H9 (cell line): ENCODE measurements at regions not wholly inside any gene's neighbourhood (a gene's known extent, or its start where the extent isn't known, plus 50 kb on each side); places are given as distances from the start of the nearest gene placed in this dataset.

ENCODE experiments used
- DNase-seq: peaks from one replicate; pipeline ENCODE4 v3.0.0-alpha.2; 2017
- H2AFZ ChIP-seq: one replicate; pipeline ENCODE4 v1.6.1; 2013; ENCODE audit warnings: mild to moderate bottlenecking, low read length, control low read depth, moderate library complexity
- H2AK5ac ChIP-seq: 2 replicates; pipeline ENCODE4 v1.6.1; 2013; ENCODE audit warnings: low read length, control low read depth, mixed read lengths; ENCODE audit not compliant: insufficient read length
- H2BK120ac ChIP-seq: one replicate; pipeline ENCODE4 v1.6.1; 2013; ENCODE audit warnings: low read depth, mild to moderate bottlenecking, low read length, control low read depth, inconsistent platforms; ENCODE audit not compliant: poor library complexity, severe bottlenecking
- H2BK12ac ChIP-seq: 2 replicates; pipeline ENCODE4 v1.6.1; 2013; ENCODE audit warnings: low read length, control low read depth, mixed read lengths, low read depth; ENCODE audit not compliant: insufficient read length
- H2BK15ac ChIP-seq: 2 replicates; pipeline ENCODE4 v1.6.1; 2013; ENCODE audit warnings: low read depth, low read length, control low read depth
- H2BK20ac ChIP-seq: one replicate; pipeline ENCODE4 v1.6.1; 2013; ENCODE audit warnings: low read depth, mild to moderate bottlenecking, low read length, control low read depth, inconsistent platforms; ENCODE audit not compliant: poor library complexity, severe bottlenecking
- H2BK5ac ChIP-seq: 2 replicates; pipeline ENCODE4 v1.6.1; 2013; ENCODE audit warnings: low read length, control low read depth, mixed read lengths; ENCODE audit not compliant: insufficient read length
- H3K14ac ChIP-seq: 2 replicates; pipeline ENCODE4 v1.6.1; 2013; ENCODE audit warnings: low read length, control low read depth; ENCODE audit not compliant: insufficient read depth
- H3K18ac ChIP-seq: 2 replicates; pipeline ENCODE4 v1.6.1; 2013; ENCODE audit warnings: low read depth, mild to moderate bottlenecking, mixed read lengths, low read length, control low read depth; ENCODE audit not compliant: insufficient read length
- H3K23ac ChIP-seq: 2 replicates; pipeline ENCODE4 v1.6.1; 2013; ENCODE audit warnings: low read length, control low read depth, mixed read lengths, low read depth; ENCODE audit not compliant: insufficient read length
- H3K23me2 ChIP-seq: 2 replicates; pipeline ENCODE4 v1.6.1; 2013; ENCODE audit warnings: low read depth, mild to moderate bottlenecking, mixed read lengths, low read length, control low read depth; ENCODE audit not compliant: insufficient read length, poor library complexity, severe bottlenecking
- H3K27ac ChIP-seq: 2 replicates; pipeline ENCODE4 v1.5.1; 2013; ENCODE audit warnings: low read length, control low read depth, mixed read lengths, low read depth; ENCODE audit not compliant: insufficient read length
- H3K27me3 ChIP-seq: 2 replicates; pipeline ENCODE4 v1.6.1; 2013; ENCODE audit warnings: low read length, control low read depth, inconsistent platforms; ENCODE audit not compliant: insufficient read depth
- H3K4ac ChIP-seq: 2 replicates; pipeline ENCODE4 v1.6.1; 2013; ENCODE audit warnings: low read depth, mild to moderate bottlenecking, control low read depth, inconsistent platforms, low read length, moderate library complexity
- H3K4me1 ChIP-seq: 2 replicates; pipeline ENCODE4 v1.6.1; 2013; ENCODE audit warnings: low read length, control low read depth, inconsistent platforms; ENCODE audit not compliant: insufficient read depth
- H3K4me2 ChIP-seq: 2 replicates; pipeline ENCODE4 v1.6.1; 2013; ENCODE audit warnings: low read length, control low read depth, mixed read lengths; ENCODE audit not compliant: insufficient read length, insufficient read depth
- H3K56ac ChIP-seq: 2 replicates; pipeline ENCODE4 v1.6.1; 2013; ENCODE audit warnings: low read depth, mild to moderate bottlenecking, mixed read lengths, low read length, control low read depth; ENCODE audit not compliant: insufficient read length
- H3K79me1 ChIP-seq: 2 replicates; pipeline ENCODE4 v1.6.1; 2013; ENCODE audit warnings: low read depth, mild to moderate bottlenecking, moderate library complexity, low read length, control low read depth, inconsistent platforms; ENCODE audit not compliant: insufficient read depth, poor library complexity, severe bottlenecking
- H3K79me2 ChIP-seq: 2 replicates; pipeline ENCODE4 v1.6.1; 2013; ENCODE audit warnings: low read length, control low read depth, inconsistent platforms; ENCODE audit not compliant: insufficient read depth
- H3K9ac ChIP-seq: 2 replicates; pipeline ENCODE4 v1.6.1; 2013; ENCODE audit warnings: low read length, control low read depth, mixed read lengths; ENCODE audit not compliant: insufficient read length; ENCODE audit errors: extremely low read depth
- H3K9me3 ChIP-seq: one replicate; pipeline ENCODE4 v1.6.1; 2013; ENCODE audit warnings: low read depth, low read length, inconsistent platforms; ENCODE audit not compliant: control insufficient read depth
- H3T11ph ChIP-seq: one replicate; pipeline ENCODE4 v1.6.1; 2013; ENCODE audit warnings: mild to moderate bottlenecking, low read length, control low read depth, inconsistent platforms
- H4K20me1 ChIP-seq: one replicate; pipeline ENCODE4 v1.6.1; 2013; ENCODE audit not compliant: control insufficient read depth, insufficient read length, insufficient read depth
- H4K5ac ChIP-seq: 2 replicates; pipeline ENCODE4 v1.6.1; 2013; ENCODE audit warnings: low read depth, mild to moderate bottlenecking, mixed read lengths, low read length, control low read depth; ENCODE audit not compliant: insufficient read length
- H4K8ac ChIP-seq: replicated peaks from 2 replicates; pipeline ENCODE4 v1.6.1; 2013; ENCODE audit warnings: low read length, control low read depth, mixed read lengths, low read depth; ENCODE audit not compliant: insufficient read length
- H4K91ac ChIP-seq: 2 replicates; pipeline ENCODE4 v1.6.1; 2013; ENCODE audit warnings: low read depth, mild to moderate bottlenecking, moderate library complexity, mixed read lengths, low read length, control low read depth; ENCODE audit not compliant: insufficient read length
- H3K27ac Mint-ChIP-seq, 3 experiments: 2 replicates in 2 of 3; 3 replicates in 1 of 3; pipeline ENCODE4 v1.8.0; 2020 to 2021; ENCODE audit warnings: mixed read lengths in 3 of 3, mild to moderate bottlenecking in 1 of 3, moderate library complexity in 1 of 3
- H3K27me3 Mint-ChIP-seq: 2 replicates; pipeline ENCODE4 v1.8.0; 2021; ENCODE audit warnings: low read depth, mild to moderate bottlenecking, moderate library complexity, mixed read lengths
- H3K36me3 Mint-ChIP-seq, 3 experiments: 2 replicates in 2 of 3; 3 replicates in 1 of 3; pipeline ENCODE4 v1.8.0; 2020 to 2021; ENCODE audit warnings: low read depth in 3 of 3, mixed read lengths in 3 of 3; ENCODE audit not compliant: insufficient read depth in 1 of 3
- H3K4me1 Mint-ChIP-seq, 2 experiments: 2 replicates each; pipeline ENCODE4 v1.8.0; 2020; ENCODE audit warnings: mixed read lengths in 2 of 2
- H3K4me3 Mint-ChIP-seq, 2 experiments: 2 replicates in 1 of 2; 3 replicates in 1 of 2; pipeline ENCODE4 v1.8.0; 2020 to 2021; ENCODE audit warnings: mild to moderate bottlenecking in 2 of 2, mixed read lengths in 2 of 2, moderate library complexity in 1 of 2
- H3K9me3 Mint-ChIP-seq, 2 experiments: 2 replicates in 1 of 2; 3 replicates in 1 of 2; pipeline ENCODE4 v1.8.0; 2020; ENCODE audit warnings: mild to moderate bottlenecking in 2 of 2, mixed read lengths in 2 of 2, moderate library complexity in 1 of 2
- WGBS: extraction: QIAGEN DNeasy Blood & Tissue Kit; methylation state at CpG from one replicate; pipeline ENCODE4 v1.1.7; 2013; ENCODE audit warnings: missing lambda C conversion rate, low lambda C conversion rate, mixed read lengths; ENCODE audit not compliant: insufficient read length; ENCODE audit errors: extremely low coverage; 5-methylcytosine and 5-hydroxymethylcytosine counted together
- TF ChIP-seq, protein P1 (sequence below): fragments of 200-600 bp; sonication (generic); conservative IDR thresholded peaks from 3 replicates; pipeline ENCODE4 v1.8.0; 2021; ENCODE audit warnings: antibody characterized with exemption, mild to moderate bottlenecking

DNA sequence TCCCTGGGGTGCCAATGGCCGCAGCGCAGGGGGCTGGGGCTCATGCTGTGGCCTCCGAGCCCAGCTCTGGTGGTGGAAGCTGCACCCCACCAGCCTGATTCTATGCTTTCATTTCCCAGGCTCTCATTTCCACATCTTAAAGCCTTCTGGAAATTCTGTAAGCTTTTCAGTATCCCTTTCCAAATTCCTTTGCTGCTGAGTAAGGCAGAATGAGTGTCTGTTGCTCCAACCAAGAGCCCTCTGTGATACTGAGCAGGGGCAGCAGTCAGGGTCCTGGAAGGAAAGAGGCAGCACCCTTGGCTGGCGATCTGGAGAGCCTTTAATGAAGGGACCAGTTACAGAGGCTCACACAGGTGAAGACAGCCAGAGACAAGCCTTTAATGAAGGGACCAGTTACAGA is 79.5 kb upstream of the FOXF1 start:
- no peak overlapping the region for H2BK20ac ChIP-seq
- no peak overlapping the region for H4K5ac ChIP-seq
- no peak overlapping the region for H2BK120ac ChIP-seq
- H3K9ac ChIP-seq: no peak overlapping the region
- H3K56ac ChIP-seq: no peak overlapping the region
- H2BK15ac ChIP-seq: no peak overlapping the region
- no peak overlapping the region for H2BK12ac ChIP-seq
- no peak for DNase-seq
- no peaks in the 10 kb centered on the region for H3K27me3 ChIP-seq
- no peaks in the 10 kb centered on the region for H3K9me3 ChIP-seq
- peaks cover 6 to 8% of the 10 kb centered on the region in 2 experiments for H3K4me1 Mint-ChIP-seq
- H4K91ac ChIP-seq: no peak overlapping the region
- no peaks in the 10 kb centered on the region; a peak in 1 of 7 replicates for H3K36me3 Mint-ChIP-seq
- H3K4me2 ChIP-seq: no peak overlapping the region
- no peak overlapping the region for H2AK5ac ChIP-seq
- no peaks in the 10 kb centered on the region for H3K4me1 ChIP-seq
- no peak overlapping the region for H3K18ac ChIP-seq
- no peak overlapping the region for H4K8ac ChIP-seq
- no peak overlapping the region for H3K14ac ChIP-seq
- no peaks in the 10 kb centered on the region for H3K23me2 ChIP-seq
- peaks cover 31% of the 10 kb centered on the region for H3K27me3 Mint-ChIP-seq
- no peak overlapping the region for H2AFZ ChIP-seq
- H3K4me3 Mint-ChIP-seq: no peak overlapping the region
- no peak overlapping the region for H3K27ac Mint-ChIP-seq
- H4K20me1 ChIP-seq: no peaks in the 10 kb centered on the region
- TF ChIP-seq, protein P1, sequence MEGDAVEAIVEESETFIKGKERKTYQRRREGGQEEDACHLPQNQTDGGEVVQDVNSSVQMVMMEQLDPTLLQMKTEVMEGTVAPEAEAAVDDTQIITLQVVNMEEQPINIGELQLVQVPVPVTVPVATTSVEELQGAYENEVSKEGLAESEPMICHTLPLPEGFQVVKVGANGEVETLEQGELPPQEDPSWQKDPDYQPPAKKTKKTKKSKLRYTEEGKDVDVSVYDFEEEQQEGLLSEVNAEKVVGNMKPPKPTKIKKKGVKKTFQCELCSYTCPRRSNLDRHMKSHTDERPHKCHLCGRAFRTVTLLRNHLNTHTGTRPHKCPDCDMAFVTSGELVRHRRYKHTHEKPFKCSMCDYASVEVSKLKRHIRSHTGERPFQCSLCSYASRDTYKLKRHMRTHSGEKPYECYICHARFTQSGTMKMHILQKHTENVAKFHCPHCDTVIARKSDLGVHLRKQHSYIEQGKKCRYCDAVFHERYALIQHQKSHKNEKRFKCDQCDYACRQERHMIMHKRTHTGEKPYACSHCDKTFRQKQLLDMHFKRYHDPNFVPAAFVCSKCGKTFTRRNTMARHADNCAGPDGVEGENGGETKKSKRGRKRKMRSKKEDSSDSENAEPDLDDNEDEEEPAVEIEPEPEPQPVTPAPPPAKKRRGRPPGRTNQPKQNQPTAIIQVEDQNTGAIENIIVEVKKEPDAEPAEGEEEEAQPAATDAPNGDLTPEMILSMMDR: no peak
- H3K27ac ChIP-seq: no peak overlapping the region
- H3T11ph ChIP-seq: no peak overlapping the region
- H3K4ac ChIP-seq: no peak overlapping the region
- H3K9me3 Mint-ChIP-seq: no peaks in the 10 kb centered on the region; a peak in 1 of 5 replicates
- H3K79me1 ChIP-seq: no peaks in the 10 kb centered on the region
- H3K79me2 ChIP-seq: no peaks in the 10 kb centered on the region
- no peak overlapping the region for H3K23ac ChIP-seq
- no peak overlapping the region for H2BK5ac ChIP-seq
- WGBS: no CpG with 5 or more reads among the region's 4 CpGs
